Adipocyte (in vitro differentiated cells): ENCODE measurements at regions not wholly inside any gene's neighbourhood (a gene's known extent, or its start where the extent isn't known, plus 50 kb on each side); places are given as distances from the start of the nearest gene placed in this dataset.

ENCODE experiments used
- DNase-seq: peaks from one replicate; pipeline ENCODE4 v3.0.0-alpha.2; 2015; ENCODE audit warnings: low read depth
- H3K27me3 ChIP-seq: replicated peaks from 2 replicates; pipeline ENCODE4 v1.7.0; 2013; ENCODE audit warnings: mild to moderate bottlenecking, low read length, moderate library complexity; ENCODE audit not compliant: control insufficient read depth, insufficient read depth
- H3K36me3 ChIP-seq: 2 replicates; pipeline ENCODE4 v1.7.0; 2013; ENCODE audit warnings: low read length, mild to moderate bottlenecking, moderate library complexity; ENCODE audit not compliant: control insufficient read depth, insufficient read depth, severe bottlenecking
- H3K4me1 ChIP-seq: 2 replicates; pipeline ENCODE4 v1.7.0; 2013; ENCODE audit warnings: mild to moderate bottlenecking, low read length, moderate library complexity; ENCODE audit not compliant: control insufficient read depth, insufficient read depth
- H3K4me3 ChIP-seq: 2 replicates; pipeline ENCODE4 v1.7.0; 2013; ENCODE audit warnings: mild to moderate bottlenecking, low read length, moderate library complexity
- H3K9ac ChIP-seq: 2 replicates; pipeline ENCODE4 v1.7.0; 2013; ENCODE audit warnings: mild to moderate bottlenecking, low read length, moderate library complexity
- H3K9me3 ChIP-seq: 2 replicates; pipeline ENCODE4 v1.7.0; 2013; ENCODE audit warnings: mild to moderate bottlenecking, low read length, moderate library complexity; ENCODE audit not compliant: control insufficient read depth

- no peaks in the 10 kb centered on the region for H3K4me1 ChIP-seq
- no peaks in the 10 kb centered on the region for H3K9me3 ChIP-seq
- no peak overlapping the region for H3K4me3 ChIP-seq
- H3K9ac ChIP-seq = no peak overlapping the region
- H3K27me3 ChIP-seq = peaks cover 59% of the 10 kb centered on the region
- DNase-seq = no peak
- H3K36me3 ChIP-seq = no peaks in the 10 kb centered on the region
Measured at GRCh38 chr6:166771701-166772100, 144.7 kb upstream of the RPS6KA2 start.

- no peaks in the 10 kb centered on the region for H3K36me3 ChIP-seq
- peaks cover 58% of the 10 kb centered on the region for H3K27me3 ChIP-seq
- no peak overlapping the region for H3K4me3 ChIP-seq
- H3K9ac ChIP-seq = no peak overlapping the region
- H3K9me3 ChIP-seq = no peaks in the 10 kb centered on the region
- peak; percentile 12 for DNase-seq
- H3K4me1 ChIP-seq = no peaks in the 10 kb centered on the region
Measured at GRCh38 chr6:166770216-166771116, 143.4 kb upstream of the RPS6KA2 start.

- H3K36me3 ChIP-seq = no peaks in the 10 kb centered on the region
- DNase-seq = no peak
- no peak overlapping the region for H3K4me3 ChIP-seq
- H3K9ac ChIP-seq = no peak overlapping the region
- peaks cover 55% of the 10 kb centered on the region for H3K27me3 ChIP-seq
- no peaks in the 10 kb centered on the region for H3K4me1 ChIP-seq
- no peaks in the 10 kb centered on the region for H3K9me3 ChIP-seq
Measured at GRCh38 chr6:166769648-166770047, 142.6 kb upstream of the RPS6KA2 start.

- no peak for DNase-seq
Measured at GRCh38 chr6:166768761-166769160, 141.7 kb upstream of the RPS6KA2 start.

GRCh38 chr6:166767230-166767629, 140.2 kb upstream of the RPS6KA2 start:
- Histone ChIP-seq H3K9me3 (no peaks in the 10 kb centered on the region), H3K4me3 (no peak overlapping the region), H3K36me3 (no peaks in the 10 kb centered on the region), H3K9ac (no peak overlapping the region), H3K27me3 (peaks cover 49% of the 10 kb centered on the region), H3K4me1 (no peaks in the 10 kb centered on the region)
- DNase-seq = no peak

More at GRCh38 chr6:166768761-166769160, 141.7 kb upstream of the RPS6KA2 start:
- Histone ChIP-seq H3K36me3 (no peaks in the 10 kb centered on the region), H3K4me3 (no peak overlapping the region), H3K9ac (no peak overlapping the region), H3K9me3 (no peaks in the 10 kb centered on the region), H3K4me1 (no peaks in the 10 kb centered on the region), H3K27me3 (peaks cover 48% of the 10 kb centered on the region)

GRCh38 chr6:166766769-166767168, 139.7 kb upstream of the RPS6KA2 start:
- no peak overlapping the region for H3K4me3 ChIP-seq
- H3K9me3 ChIP-seq = no peaks in the 10 kb centered on the region
- no peaks in the 10 kb centered on the region for H3K36me3 ChIP-seq
- H3K9ac ChIP-seq = no peak overlapping the region
- no peak for DNase-seq
- H3K4me1 ChIP-seq = no peaks in the 10 kb centered on the region
- peaks cover 48% of the 10 kb centered on the region for H3K27me3 ChIP-seq

GRCh38 chr6:166765234-166765541, 138.1 kb upstream of the RPS6KA2 start:
- peaks cover 49% of the 10 kb centered on the region for H3K27me3 ChIP-seq
- no peaks in the 10 kb centered on the region for H3K4me1 ChIP-seq
- H3K4me3 ChIP-seq = no peak overlapping the region
- H3K9ac ChIP-seq = no peak overlapping the region
- no peaks in the 10 kb centered on the region for H3K9me3 ChIP-seq
- H3K36me3 ChIP-seq = no peaks in the 10 kb centered on the region
- no peak for DNase-seq

- H3K9ac ChIP-seq = no peak overlapping the region
- no peaks in the 10 kb centered on the region for H3K36me3 ChIP-seq
- peaks cover 51% of the 10 kb centered on the region for H3K27me3 ChIP-seq
- H3K4me3 ChIP-seq = no peak overlapping the region
- H3K9me3 ChIP-seq = no peaks in the 10 kb centered on the region
- H3K4me1 ChIP-seq = no peaks in the 10 kb centered on the region
- DNase-seq = no peak
Measured at GRCh38 chr6:166764473-166765233, 137.6 kb upstream of the RPS6KA2 start.

GRCh38 chr6:166763606-166764472, 136.8 kb upstream of the RPS6KA2 start:
- H3K4me1 ChIP-seq = no peaks in the 10 kb centered on the region
- H3K4me3 ChIP-seq = no peak overlapping the region
- no peak overlapping the region for H3K9ac ChIP-seq
- H3K27me3 ChIP-seq = peaks cover 51% of the 10 kb centered on the region
- no peaks in the 10 kb centered on the region for H3K36me3 ChIP-seq
- H3K9me3 ChIP-seq = no peaks in the 10 kb centered on the region
- no peak for DNase-seq

- Histone ChIP-seq H3K36me3 (no peaks in the 10 kb centered on the region), H3K4me3 (no peak overlapping the region), H3K9ac (no peak overlapping the region), H3K9me3 (no peaks in the 10 kb centered on the region), H3K27me3 (peaks cover 66% of the 10 kb centered on the region), H3K4me1 (peaks cover 8% of the 10 kb centered on the region)
- no peak for DNase-seq
Measured at GRCh38 chr6:166761801-166762200, 134.8 kb upstream of the RPS6KA2 start.

GRCh38 chr6:166760288-166760687, 133.2 kb upstream of the RPS6KA2 start:
- Histone ChIP-seq H3K27me3 (peaks cover 66% of the 10 kb centered on the region), H3K9me3 (no peaks in the 10 kb centered on the region), H3K9ac (no peak overlapping the region), H3K36me3 (no peaks in the 10 kb centered on the region), H3K4me3 (no peak overlapping the region), H3K4me1 (peaks cover 8% of the 10 kb centered on the region)
- no peak for DNase-seq
